Esophagus squamous epithelium (tissue), 5 donors: ENCODE measurements at regions not wholly inside any gene's neighbourhood (a gene's known extent, or its start where the extent isn't known, plus 50 kb on each side); places are given as distances from the start of the nearest gene placed in this dataset.

Experiments
- DNase-seq: peaks from one replicate; lab custom pipeline; 2025; lab: John Stamatoyannopoulos, UW
- H3K27ac ChIP-seq, 4 donors: fragments of 200-600 bp; sonication (generic); one replicate each; pipeline ENCODE4 v1.5.1; 2016 to 2019; ENCODE audit warnings: mild to moderate bottlenecking in 1 of 4
- H3K27me3 ChIP-seq, 4 donors: fragments of 200-600 bp; sonication (generic); 1 replicate in 3 of 4; 2 replicates in 1 of 4; pipeline versions ENCODE4 v1.5.1 to v1.6.0; 2017 to 2021; ENCODE audit warnings: antibody characterized with exemption in 1 of 4
- H3K36me3 ChIP-seq, 3 donors: fragments of 200-600 bp; sonication (generic); one replicate each; pipeline ENCODE4 v1.5.1; 2016 to 2019
- H3K4me1 ChIP-seq, 3 donors: fragments of 200-600 bp; sonication (generic); one replicate each; pipeline ENCODE4 v1.5.1; 2017 to 2019
- H3K4me3 ChIP-seq, 4 donors: fragments of 200-600 bp; sonication (generic); 1 replicate in 3 of 4; 2 replicates in 1 of 4; pipeline ENCODE4 v1.5.1; 2016 to 2019; ENCODE audit warnings: mild to moderate bottlenecking in 2 of 4, moderate library complexity in 1 of 4
- H3K9me3 ChIP-seq, 3 donors: fragments of 200-600 bp; sonication (generic); one replicate each; pipeline ENCODE4 v1.5.1; 2016 to 2019
- POLR2A ChIP-seq, 4 donors: fragments of 450-650 bp; IDR thresholded peaks; one replicate each; pipeline ENCODE4 v1.6.1; 2017; ENCODE audit warnings: antibody characterized with exemption in 4 of 4, mild to moderate bottlenecking in 4 of 4, moderate library complexity in 3 of 4
- WGBS, 2 donors: methylation state at CpG; one replicate each; pipeline ENCODE4 v1.1.5; 2018; 5-methylcytosine and 5-hydroxymethylcytosine counted together
- intact Hi-C: fragments of 100-400 bp; cut with DNase I; formaldehyde crosslinking; loops from one replicate; pipeline ENCODE4 v1.15.0; 2022
- TF ChIP-seq, protein P1 (sequence below), 6 experiments: fragments of 450-650 bp in 4 of 6; fragments of 200-600 bp in 2 of 6; sonication (generic) in 2 of 6; IDR thresholded peaks; one replicate each; pipeline ENCODE4 v1.5.1; 2016 to 2019; ENCODE audit warnings: antibody characterized with exemption in 6 of 6, mild to moderate bottlenecking in 4 of 6, moderate library complexity in 4 of 6
- donor health status: DM: yes; HTN: yes; CAD: no.

DNA sequence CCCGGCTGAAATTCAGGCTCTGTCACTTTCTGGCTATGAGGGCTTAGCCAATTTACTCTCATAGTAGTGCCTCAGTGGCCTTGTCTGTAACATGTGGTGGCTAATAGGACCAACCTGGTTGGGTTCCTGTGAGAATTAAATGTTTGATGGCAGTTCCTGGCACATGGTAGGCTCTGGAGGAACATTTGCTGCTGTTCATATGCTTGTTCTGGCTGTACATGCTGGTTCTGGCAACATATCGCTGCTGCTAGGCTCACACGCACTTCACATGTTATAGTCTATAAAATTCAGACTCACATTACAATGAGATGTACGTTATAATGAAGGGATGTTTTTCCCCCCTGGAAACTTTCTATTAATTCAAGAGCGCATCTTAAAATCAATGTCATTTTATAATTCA, 417.7 kb upstream of the GYPC start:
- WGBS, 2 donors = 81 to 88% methylated on average over 4 to 5 of the region's 5 CpGs
- Histone ChIP-seq H3K9me3 (no peaks in the 10 kb centered on the region), H3K4me3 (no peak overlapping the region), H3K4me1 (no peaks in the 10 kb centered on the region), H3K27me3 (no peaks in the 10 kb centered on the region), H3K36me3 (no peaks in the 10 kb centered on the region), H3K27ac (no peak overlapping the region)
- DNase-seq = no peak
- intact Hi-C loops = no loop called here
- no peak for TF ChIP-seq POLR2A (IDR thresholded peaks at IDR 0.05)
- TF ChIP-seq, protein P1, sequence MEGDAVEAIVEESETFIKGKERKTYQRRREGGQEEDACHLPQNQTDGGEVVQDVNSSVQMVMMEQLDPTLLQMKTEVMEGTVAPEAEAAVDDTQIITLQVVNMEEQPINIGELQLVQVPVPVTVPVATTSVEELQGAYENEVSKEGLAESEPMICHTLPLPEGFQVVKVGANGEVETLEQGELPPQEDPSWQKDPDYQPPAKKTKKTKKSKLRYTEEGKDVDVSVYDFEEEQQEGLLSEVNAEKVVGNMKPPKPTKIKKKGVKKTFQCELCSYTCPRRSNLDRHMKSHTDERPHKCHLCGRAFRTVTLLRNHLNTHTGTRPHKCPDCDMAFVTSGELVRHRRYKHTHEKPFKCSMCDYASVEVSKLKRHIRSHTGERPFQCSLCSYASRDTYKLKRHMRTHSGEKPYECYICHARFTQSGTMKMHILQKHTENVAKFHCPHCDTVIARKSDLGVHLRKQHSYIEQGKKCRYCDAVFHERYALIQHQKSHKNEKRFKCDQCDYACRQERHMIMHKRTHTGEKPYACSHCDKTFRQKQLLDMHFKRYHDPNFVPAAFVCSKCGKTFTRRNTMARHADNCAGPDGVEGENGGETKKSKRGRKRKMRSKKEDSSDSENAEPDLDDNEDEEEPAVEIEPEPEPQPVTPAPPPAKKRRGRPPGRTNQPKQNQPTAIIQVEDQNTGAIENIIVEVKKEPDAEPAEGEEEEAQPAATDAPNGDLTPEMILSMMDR (IDR thresholded peaks at IDR 0.05) = no peak

DNA sequence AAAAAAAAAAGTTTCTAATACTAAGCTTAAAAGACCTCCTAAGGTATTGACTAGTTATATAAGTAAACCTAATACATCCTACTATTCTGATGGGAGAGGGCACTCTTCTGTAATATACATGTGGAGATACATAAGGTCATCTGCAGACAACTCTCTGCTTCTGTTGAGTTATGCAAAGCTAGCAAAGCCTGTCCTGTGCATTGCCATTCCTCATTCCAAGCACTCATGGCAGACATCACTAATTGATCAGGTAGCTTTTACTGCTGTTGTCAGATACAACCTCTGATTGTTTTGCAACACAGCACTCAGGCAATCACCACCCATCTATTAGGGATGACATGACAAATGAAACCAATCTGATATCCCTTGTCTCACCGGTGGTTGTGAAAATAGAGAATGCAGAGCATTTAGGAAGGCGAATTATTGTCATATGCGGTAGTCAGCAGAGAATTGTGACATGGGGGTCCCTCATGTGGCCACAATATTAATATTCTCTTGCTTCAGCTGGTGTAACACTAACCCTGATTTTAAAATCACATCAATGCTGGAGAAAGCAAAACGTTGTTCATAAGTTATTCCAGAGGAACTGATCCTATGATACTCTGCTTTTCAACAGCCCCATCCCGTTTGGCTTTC, 416.5 kb upstream of the GYPC start:
- Histone ChIP-seq H3K27ac (no peak overlapping the region), H3K36me3 (no peaks in the 10 kb centered on the region), H3K27me3 (no peaks in the 10 kb centered on the region), H3K9me3 (no peaks in the 10 kb centered on the region), H3K4me1 (no peaks in the 10 kb centered on the region), H3K4me3 (no peak overlapping the region)
- no peak for TF ChIP-seq POLR2A (IDR thresholded peaks at IDR 0.05)
- TF ChIP-seq, protein P1 (IDR thresholded peaks at IDR 0.05) = no peak
- no peak for DNase-seq
- WGBS, 2 donors = 70 to 73% methylated on average over 5 of the region's 5 CpGs
- intact Hi-C loops = no loop called here

DNA sequence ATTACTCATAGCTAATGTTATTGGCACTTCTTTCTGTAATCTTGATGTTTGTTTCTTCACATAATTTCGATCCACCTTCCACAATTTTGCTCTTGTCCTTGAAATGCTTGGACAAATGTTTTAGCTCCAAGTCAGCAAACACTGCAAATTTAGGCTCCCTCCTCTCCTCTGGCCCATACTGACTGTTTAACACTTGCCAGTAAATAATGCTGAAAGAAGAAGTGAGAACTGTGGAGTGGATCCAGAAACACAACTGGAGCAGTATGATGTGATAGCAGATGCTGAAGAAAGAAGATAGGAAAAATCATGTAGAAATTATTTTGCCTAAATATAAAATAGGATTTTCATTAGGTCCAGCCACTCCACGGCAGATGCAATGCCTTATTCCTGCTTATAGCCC, 415.0 kb upstream of the GYPC start:
- no peak for DNase-seq
- no peak overlapping the region for H3K4me3 ChIP-seq
- intact Hi-C loops = no loop called here
- TF ChIP-seq POLR2A (IDR thresholded peaks at IDR 0.05) = no peak
- TF ChIP-seq, protein P1 (IDR thresholded peaks at IDR 0.05) = no peak
- no peak overlapping the region for H3K27ac ChIP-seq
- H3K27me3 ChIP-seq = no peaks in the 10 kb centered on the region
- no peaks in the 10 kb centered on the region for H3K4me1 ChIP-seq
- no peaks in the 10 kb centered on the region for H3K9me3 ChIP-seq
- 46 to 52% methylated on average over 2 of the region's 2 CpGs for WGBS, 2 donors
- H3K36me3 ChIP-seq = no peaks in the 10 kb centered on the region

DNA sequence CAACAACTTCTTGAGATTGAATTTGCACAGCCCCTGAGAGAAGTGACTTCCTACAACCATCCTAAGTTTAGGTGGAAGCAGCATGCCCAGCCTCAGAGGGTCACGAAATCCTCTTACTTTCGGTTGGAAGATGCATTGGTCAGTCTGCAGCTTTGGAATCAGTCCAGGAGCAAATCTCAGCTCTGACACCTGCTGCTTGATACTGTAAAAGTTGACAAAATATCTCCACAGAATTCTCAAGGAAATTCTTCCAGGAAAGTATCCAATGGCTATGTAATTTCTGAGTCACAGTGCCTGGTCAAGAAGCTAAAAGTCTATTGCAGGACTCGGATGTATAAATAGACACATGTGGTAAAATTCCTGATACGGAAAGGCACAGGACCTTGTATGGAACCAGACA, 414.5 kb upstream of the GYPC start:
- 66 to 70% methylated on average over 4 of the region's 4 CpGs for WGBS, 2 donors
- Histone ChIP-seq H3K9me3 (no peaks in the 10 kb centered on the region), H3K27ac (no peak overlapping the region), H3K4me1 (no peaks in the 10 kb centered on the region), H3K36me3 (no peaks in the 10 kb centered on the region), H3K27me3 (no peaks in the 10 kb centered on the region), H3K4me3 (no peak overlapping the region)
- intact Hi-C loops = no loop called here
- TF ChIP-seq, protein P1 (IDR thresholded peaks at IDR 0.05) = no peak
- no peak for TF ChIP-seq POLR2A (IDR thresholded peaks at IDR 0.05)
- DNase-seq = no peak

DNA sequence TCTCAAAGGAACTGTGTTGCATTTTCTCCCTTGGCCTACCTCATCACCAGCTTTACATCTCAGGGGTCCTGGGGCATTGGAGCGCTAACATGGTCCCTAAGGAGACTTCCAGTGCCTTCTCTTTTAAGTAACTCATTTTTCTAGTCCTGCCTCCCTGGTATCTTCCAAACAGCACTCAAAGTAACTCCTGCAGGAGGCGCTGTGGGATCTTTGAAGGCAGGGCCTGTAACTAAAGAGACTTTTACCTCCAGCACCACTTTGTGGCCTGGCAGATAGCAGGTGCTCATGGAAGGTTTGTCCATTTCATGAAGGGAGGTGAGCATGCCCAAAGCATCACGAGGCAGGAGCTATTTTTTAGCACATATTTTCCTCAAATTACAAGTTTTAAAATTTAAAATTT, 411.0 kb upstream of the GYPC start:
- no peak for DNase-seq
- TF ChIP-seq, protein P1 (IDR thresholded peaks at IDR 0.05) = peak in 2 of 6 experiments; percentile 8 to 9
- no peak for TF ChIP-seq POLR2A (IDR thresholded peaks at IDR 0.05)
- WGBS, 2 donors = 34 to 47% methylated on average over 3 of the region's 3 CpGs

More for the DNA sequence above, 411.0 kb upstream of the GYPC start:
- Histone ChIP-seq H3K27ac (no peak overlapping the region), H3K27me3 (no peaks in the 10 kb centered on the region), H3K36me3 (no peaks in the 10 kb centered on the region), H3K9me3 (no peaks in the 10 kb centered on the region), H3K4me3 (no peak overlapping the region), H3K4me1 (no peaks in the 10 kb centered on the region)
- intact Hi-C loops = no loop called here
